Astrocyte of the spinal cord (primary cell): ENCODE measurements at regions not wholly inside any gene's neighbourhood (a gene's known extent, or its start where the extent isn't known, plus 50 kb on each side); places are given as distances from the start of the nearest gene placed in this dataset.

ENCODE experiments used
- DNase-seq: peaks from one replicate; pipeline ENCODE4 v3.0.0; 2011; ENCODE audit warnings: low read depth, low spot score
- H3K4me3 ChIP-seq: 2 replicates; pipeline ENCODE4 v1.5.1; 2011; ENCODE audit warnings: low read depth, mild to moderate bottlenecking, low read length, moderate library complexity
- CTCF ChIP-seq: IDR thresholded peaks from 2 replicates; pipeline ENCODE4 v1.5.1; 2012; ENCODE audit warnings: low read depth, mild to moderate bottlenecking, low read length, inconsistent platforms
- in situ Hi-C: cut with HindIII; loops from 2 replicates; pipeline ENCODE4 v1.10.0; 2017; ENCODE audit warnings: low sequenced_read_pairs

GRCh38 chr3:137347817-137348368 lies 390.1 kb downstream of the IL20RB start:
- no peak for TF ChIP-seq CTCF
- no peak overlapping the region for H3K4me3 ChIP-seq
- DNase-seq, result no peak
- in situ Hi-C loops, result no loop called here

GRCh38 chr3:137348936-137349335 lies 391.2 kb downstream of the IL20RB start:
- DNase-seq, result no peak
- no peak for TF ChIP-seq CTCF
- H3K4me3 ChIP-seq, result no peak overlapping the region
- in situ Hi-C loops, result no loop called here

- no peak overlapping the region for H3K4me3 ChIP-seq
- DNase-seq, result no peak
- TF ChIP-seq CTCF, result no peak
- in situ Hi-C loops, result no loop called here
Observed at GRCh38 chr3:137349557-137350348, 392.0 kb downstream of the IL20RB start.

- no peak for DNase-seq
Observed at GRCh38 chr3:137360531-137361201, 402.9 kb downstream of the IL20RB start.

GRCh38 chr3:137382005-137382594 lies 382.0 kb upstream of the SOX14 start:
- no peak for DNase-seq
- in situ Hi-C loops, result no loop called here
- no peak overlapping the region for H3K4me3 ChIP-seq
- no peak for TF ChIP-seq CTCF

More at GRCh38 chr3:137360531-137361201, 402.9 kb downstream of the IL20RB start:
- in situ Hi-C loops, result no loop called here
- TF ChIP-seq CTCF, result no peak
- H3K4me3 ChIP-seq, result no peak overlapping the region

- DNase-seq, result no peak
- no peak overlapping the region for H3K4me3 ChIP-seq
- in situ Hi-C loops, result no loop called here
- no peak for TF ChIP-seq CTCF
Observed at GRCh38 chr3:137385922-137386321, 378.2 kb upstream of the SOX14 start.
